Spleen (tissue), 11 donors: ENCODE measurements at regions not wholly inside any gene's neighbourhood (a gene's known extent, or its start where the extent isn't known, plus 50 kb on each side); places are given as distances from the start of the nearest gene placed in this dataset.

ENCODE experiments used
- DNase-seq: peaks from one replicate; pipeline ENCODE4 v3.0.0-alpha.2; 2020
- H3K27ac ChIP-seq, 8 donors: fragments of 200-600 bp; sonication (generic) in 7 of 8; 1 replicate in 4 of 8; 2 replicates in 4 of 8; pipeline versions ENCODE4 v1.5.0 to v1.8.0; 2016 to 2021; ENCODE audit warnings: inconsistent platforms in 4 of 8, mild to moderate bottlenecking in 4 of 8, moderate library complexity in 1 of 8
- H3K27me3 ChIP-seq, 7 donors: fragments of 200-600 bp; sonication (generic) in 6 of 7; replicated peaks in 1 of 7; 1 replicate in 4 of 7; 2 replicates in 3 of 7; pipeline versions ENCODE4 v1.5.0 to v1.8.0; 2016 to 2021; ENCODE audit warnings: inconsistent platforms in 3 of 7, mild to moderate bottlenecking in 1 of 7
- H3K36me3 ChIP-seq, 6 donors: fragments of 200-600 bp; sonication (generic) in 5 of 6; 1 replicate in 4 of 6; 2 replicates in 2 of 6; pipeline versions ENCODE4 v1.5.0 to v1.8.0; 2016 to 2021; ENCODE audit warnings: inconsistent platforms in 2 of 6
- H3K4me1 ChIP-seq, 6 donors: fragments of 200-600 bp; sonication (generic) in 5 of 6; 1 replicate in 3 of 6; 2 replicates in 3 of 6; pipeline versions ENCODE4 v1.5.0 to v1.8.0; 2016 to 2021; ENCODE audit warnings: inconsistent platforms in 3 of 6
- H3K4me3 ChIP-seq, 8 donors: fragments of 200-600 bp; sonication (generic) in 7 of 8; 1 replicate in 4 of 8; 2 replicates in 4 of 8; pipeline versions ENCODE4 v1.5.0 to v1.8.0; 2016 to 2021; ENCODE audit warnings: inconsistent platforms in 4 of 8, mild to moderate bottlenecking in 4 of 8, moderate library complexity in 2 of 8
- H3K9me3 ChIP-seq, 8 donors: fragments of 200-600 bp; sonication (generic) in 7 of 8; 1 replicate in 4 of 8; 2 replicates in 4 of 8; pipeline versions ENCODE4 v1.5.0 to v1.8.0; 2016 to 2021; ENCODE audit warnings: inconsistent platforms in 4 of 8
- POLR2A ChIP-seq, 3 donors: fragments of 450-650 bp; IDR thresholded peaks; one replicate each; pipeline ENCODE4 v1.5.1; 2017; ENCODE audit warnings: antibody characterized with exemption in 3 of 3, mild to moderate bottlenecking in 1 of 3
- POLR2AphosphoS5 ChIP-seq, 3 donors: sonication (generic); formaldehyde crosslinking; IDR thresholded peaks; one replicate each; pipeline ENCODE4 v1.5.1; 2017; ENCODE audit warnings: antibody characterized with exemption in 3 of 3
- WGBS, 5 donors: extraction: QIAGEN DNeasy Blood & Tissue Kit in 3 of 5; methylation state at CpG; one replicate each; pipeline versions ENCODE4 v1.1.5 to v1.1.7; 2013 to 2018; 5-methylcytosine and 5-hydroxymethylcytosine counted together
- intact Hi-C: fragments of 100-400 bp; cut with DNase I; formaldehyde crosslinking; loops from one replicate; pipeline ENCODE4 v1.15.0; 2023; ENCODE audit warnings: low total_unique reads
- TF ChIP-seq, protein P1 (sequence below), 11 experiments: fragments of 200-600 bp in 7 of 11; fragments of 450-650 bp in 4 of 11; sonication (generic) in 4 of 11; IDR thresholded peaks in 8 of 11; conservative IDR thresholded peaks in 3 of 11; 1 replicate in 7 of 11; 2 replicates in 4 of 11; pipeline versions ENCODE4 v1.4.0 to v1.8.0; 2016 to 2021; ENCODE audit warnings: antibody characterized with exemption in 11 of 11, inconsistent platforms in 4 of 11, mild to moderate bottlenecking in 1 of 11
- donor health status: healthy with polysubstance abuse.
- donor health status: DM: no; HTN: no; CAD: no; lungs with moderate emphysema.
- donor health status: DM: no; HTN: no; CAD: no.
- donor health status: Bipolar disorder and iron deficiency.
- donor health status: healthy.
- donor health status: DM: no; HTN: no; CAD: no.
- donor health status: DM: yes; HTN: yes; CAD: no.

DNA sequence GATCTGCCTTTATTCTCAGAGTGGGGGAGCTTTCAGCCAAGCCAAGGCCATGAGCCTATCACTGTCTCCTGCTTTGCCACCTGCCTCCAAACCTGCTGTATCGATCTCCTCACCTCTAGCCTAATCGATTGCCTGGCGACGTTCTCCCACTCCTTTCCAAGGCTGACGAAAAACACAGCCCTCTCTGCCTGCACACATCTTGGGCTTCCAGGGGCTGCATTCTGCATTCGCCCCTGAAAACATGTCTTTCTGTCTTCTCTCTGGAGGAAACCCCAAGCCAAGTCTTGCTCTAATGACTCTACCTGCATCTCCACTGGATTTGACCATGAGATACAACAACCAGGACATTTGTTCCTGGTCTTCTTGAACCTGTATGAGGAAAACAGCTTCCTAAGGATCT lies 540.7 kb downstream of the BCL11B start:
- H3K36me3 ChIP-seq, result no peaks in the 10 kb centered on the region
- TF ChIP-seq, protein P1, sequence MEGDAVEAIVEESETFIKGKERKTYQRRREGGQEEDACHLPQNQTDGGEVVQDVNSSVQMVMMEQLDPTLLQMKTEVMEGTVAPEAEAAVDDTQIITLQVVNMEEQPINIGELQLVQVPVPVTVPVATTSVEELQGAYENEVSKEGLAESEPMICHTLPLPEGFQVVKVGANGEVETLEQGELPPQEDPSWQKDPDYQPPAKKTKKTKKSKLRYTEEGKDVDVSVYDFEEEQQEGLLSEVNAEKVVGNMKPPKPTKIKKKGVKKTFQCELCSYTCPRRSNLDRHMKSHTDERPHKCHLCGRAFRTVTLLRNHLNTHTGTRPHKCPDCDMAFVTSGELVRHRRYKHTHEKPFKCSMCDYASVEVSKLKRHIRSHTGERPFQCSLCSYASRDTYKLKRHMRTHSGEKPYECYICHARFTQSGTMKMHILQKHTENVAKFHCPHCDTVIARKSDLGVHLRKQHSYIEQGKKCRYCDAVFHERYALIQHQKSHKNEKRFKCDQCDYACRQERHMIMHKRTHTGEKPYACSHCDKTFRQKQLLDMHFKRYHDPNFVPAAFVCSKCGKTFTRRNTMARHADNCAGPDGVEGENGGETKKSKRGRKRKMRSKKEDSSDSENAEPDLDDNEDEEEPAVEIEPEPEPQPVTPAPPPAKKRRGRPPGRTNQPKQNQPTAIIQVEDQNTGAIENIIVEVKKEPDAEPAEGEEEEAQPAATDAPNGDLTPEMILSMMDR (IDR thresholded peaks at IDR 0.05 in 8 of 11, conservative IDR thresholded peaks at IDR 0.05 in 3 of 11), result no peak
- TF ChIP-seq POLR2A (IDR thresholded peaks at IDR 0.05) (no peak), POLR2AphosphoS5 (IDR thresholded peaks at IDR 0.05) (no peak)
- intact Hi-C loops, result no loop called here
- no peak for DNase-seq
- H3K4me1 ChIP-seq, result no peaks in the 10 kb centered on the region
- H3K4me3 ChIP-seq, result no peak overlapping the region
- no peaks in the 10 kb centered on the region for H3K9me3 ChIP-seq
- H3K27me3 ChIP-seq, result peaks cover 0 to 8% (median 0%) of the 10 kb centered on the region in 7 donors
- WGBS, 5 donors, result 87 to 93% (median 92%) methylated on average over 6 of the region's 6 CpGs
- no peak overlapping the region for H3K27ac ChIP-seq

DNA sequence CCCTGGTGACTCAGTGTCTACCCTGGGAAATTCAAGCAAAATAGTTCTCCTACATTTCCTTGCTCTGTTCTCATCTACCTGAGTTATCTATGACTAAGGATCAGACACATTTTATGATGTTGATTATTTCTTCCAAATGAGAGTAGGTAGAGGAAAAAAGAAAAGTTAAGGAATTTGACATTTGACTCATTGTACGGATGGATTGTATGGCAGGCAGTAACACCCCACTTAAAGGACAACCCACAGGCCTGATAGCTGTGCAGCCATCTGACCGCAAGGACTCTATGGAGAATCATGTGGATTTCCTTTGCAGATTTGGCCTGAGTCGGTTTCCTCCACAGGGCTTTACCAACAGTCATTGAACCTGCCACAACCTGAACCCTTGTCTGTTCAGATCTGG lies 540.3 kb downstream of the BCL11B start:
- Histone ChIP-seq H3K4me1 (no peaks in the 10 kb centered on the region), H3K27me3 (peaks cover 0 to 6% (median 0%) of the 10 kb centered on the region in 7 donors), H3K4me3 (no peak overlapping the region), H3K36me3 (no peaks in the 10 kb centered on the region), H3K9me3 (no peaks in the 10 kb centered on the region), H3K27ac (no peak overlapping the region)
- intact Hi-C loops, result no loop called here
- TF ChIP-seq, protein P1 (IDR thresholded peaks at IDR 0.05 in 8 of 11, conservative IDR thresholded peaks at IDR 0.05 in 3 of 11), result no peak
- TF ChIP-seq POLR2AphosphoS5 (IDR thresholded peaks at IDR 0.05) (no peak), POLR2A (IDR thresholded peaks at IDR 0.05) (no peak)
- WGBS, 5 donors, result 79 to 86% (median 83%) methylated on average over 3 of the region's 3 CpGs
- DNase-seq, result no peak

DNA sequence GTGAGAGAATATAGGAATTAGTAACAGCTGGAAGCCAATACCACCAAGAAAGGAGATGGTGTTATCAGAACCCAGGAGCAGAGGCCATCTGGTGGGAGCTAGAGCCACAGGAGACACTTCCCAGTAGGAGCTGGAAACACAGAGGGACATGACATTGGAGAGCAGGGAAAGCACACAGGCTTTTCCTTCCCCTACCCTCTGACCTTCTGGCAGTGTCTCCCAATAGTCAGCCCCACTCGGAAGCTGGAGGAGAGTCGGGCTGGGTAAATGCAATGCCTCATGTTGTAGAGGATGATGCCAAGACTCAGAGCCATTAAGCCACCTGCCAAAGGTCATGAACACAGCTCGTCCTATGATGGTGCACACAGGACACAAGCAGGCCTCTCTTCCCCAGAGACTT lies 538.5 kb downstream of the BCL11B start:
- WGBS, 5 donors, result 70 to 83% (median 78%) methylated on average over 3 of the region's 3 CpGs
- no peaks in the 10 kb centered on the region for H3K36me3 ChIP-seq
- H3K27ac ChIP-seq, result no peak overlapping the region
- TF ChIP-seq POLR2A (IDR thresholded peaks at IDR 0.05) (no peak), POLR2AphosphoS5 (IDR thresholded peaks at IDR 0.05) (no peak)
- TF ChIP-seq, protein P1 (IDR thresholded peaks at IDR 0.05 in 8 of 11, conservative IDR thresholded peaks at IDR 0.05 in 3 of 11), result no peak
- intact Hi-C loops, result no loop called here
- H3K9me3 ChIP-seq, result peaks cover 0 to 17% (median 6%) of the 10 kb centered on the region in 8 donors
- no peak for DNase-seq
- H3K27me3 ChIP-seq, result no peaks in the 10 kb centered on the region
- H3K4me1 ChIP-seq, result no peaks in the 10 kb centered on the region
- no peak overlapping the region for H3K4me3 ChIP-seq

DNA sequence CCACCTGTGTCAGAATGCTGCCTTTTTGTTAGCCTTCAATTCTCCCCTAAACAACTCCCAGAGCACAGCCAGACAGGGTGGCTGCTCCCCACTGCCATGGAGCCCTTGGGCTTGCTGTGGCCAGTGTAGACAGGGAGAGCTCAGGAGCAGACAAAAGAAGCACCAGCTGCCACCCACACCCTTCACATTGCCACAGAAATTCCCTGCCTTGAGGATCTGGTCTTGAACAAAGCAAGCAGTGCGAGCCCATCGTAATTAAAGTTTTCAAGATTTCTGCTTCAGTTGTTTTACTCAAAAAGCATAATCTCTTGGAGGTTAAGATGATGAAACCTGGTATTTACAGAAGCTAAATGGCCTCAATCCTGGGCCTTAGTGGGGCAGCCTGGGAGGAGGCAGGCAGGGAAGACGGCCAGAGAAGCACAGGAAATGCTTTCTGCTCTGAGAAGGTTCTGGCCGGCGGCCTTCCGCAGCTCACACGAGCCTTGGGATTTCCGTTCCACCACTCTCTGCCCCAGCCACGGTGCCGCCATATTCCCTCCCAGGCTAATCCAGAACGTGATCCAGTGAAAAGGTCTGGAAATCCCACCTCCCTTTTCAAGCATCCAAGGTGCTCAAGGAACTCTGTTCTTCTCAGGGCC lies 535.2 kb downstream of the BCL11B start:
- Histone ChIP-seq H3K4me1 (no peaks in the 10 kb centered on the region), H3K27ac (no peak overlapping the region), H3K27me3 (no peaks in the 10 kb centered on the region), H3K4me3 (no peak overlapping the region), H3K9me3 (peaks cover 0 to 28% (median 9%) of the 10 kb centered on the region in 8 donors), H3K36me3 (no peaks in the 10 kb centered on the region)
- TF ChIP-seq POLR2AphosphoS5 (IDR thresholded peaks at IDR 0.05) (no peak), POLR2A (IDR thresholded peaks at IDR 0.05) (no peak)
- TF ChIP-seq, protein P1 (IDR thresholded peaks at IDR 0.05 in 8 of 11, conservative IDR thresholded peaks at IDR 0.05 in 3 of 11), result no peak
- WGBS, 5 donors, result 68 to 75% (median 72%) methylated on average over 11 of the region's 11 CpGs
- no peak for DNase-seq
- intact Hi-C loops, result no loop called here
